Endothelial cell of hepatic sinusoid (primary cell): ENCODE measurements at regions not wholly inside any gene's neighbourhood (a gene's known extent, or its start where the extent isn't known, plus 50 kb on each side); places are given as distances from the start of the nearest gene placed in this dataset.

ENCODE experiments used
- in situ Hi-C: cut with HindIII; loops from 2 replicates; pipeline ENCODE4 v1.10.0; 2017; ENCODE audit warnings: low sequenced_read_pairs

GRCh38 chr13:37368501-37368900 lies 230.1 kb downstream of the POSTN start:
- in situ Hi-C loops = no loop called here

GRCh38 chr13:37366044-37366770 lies 232.4 kb downstream of the POSTN start:
- in situ Hi-C loops = no loop called here

DNA sequence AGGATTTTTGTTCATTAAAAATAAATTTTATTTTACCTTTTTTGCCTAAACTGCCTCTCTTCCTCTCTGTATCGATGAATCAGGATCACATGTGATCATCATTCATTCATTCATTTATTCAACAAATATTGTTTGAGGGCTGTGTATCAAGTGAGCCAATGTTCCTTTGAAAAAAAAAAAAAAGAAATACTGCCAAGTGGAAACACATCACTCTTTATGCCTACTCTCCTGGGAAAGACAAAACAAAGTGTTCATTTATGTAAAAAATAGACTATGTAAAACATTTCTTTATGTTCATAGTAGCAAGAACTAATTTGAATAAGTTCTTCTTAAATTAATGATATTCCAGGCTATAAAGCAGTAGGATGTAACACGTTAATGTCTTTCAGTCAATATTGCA lies 233.1 kb downstream of the POSTN start:
- in situ Hi-C loops = no loop called here

DNA sequence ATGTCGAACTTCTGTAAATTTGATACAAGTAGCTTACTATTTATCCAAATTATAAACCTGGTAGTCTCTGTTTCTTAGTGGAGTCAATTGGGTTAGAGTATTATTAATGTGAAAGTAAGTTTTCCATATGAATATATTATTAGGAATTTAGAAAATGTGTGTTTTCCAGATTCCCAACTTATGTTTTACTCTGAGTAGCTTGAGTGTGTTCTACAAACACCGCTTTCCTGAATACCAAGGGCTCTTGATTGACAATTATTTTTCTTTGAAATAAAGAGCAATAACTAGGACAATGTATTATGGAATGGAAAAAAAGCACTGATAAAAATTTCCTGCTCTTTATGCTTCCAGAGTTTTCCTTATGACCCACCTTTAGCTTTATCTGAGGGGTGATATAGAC lies 233.6 kb downstream of the POSTN start:
- in situ Hi-C loops = no loop called here

- in situ Hi-C loops = no loop called here
Measured at GRCh38 chr13:37364007-37364406, 234.6 kb downstream of the POSTN start.

- in situ Hi-C loops = no loop called here
Measured at GRCh38 chr13:37361608-37362007, 237.0 kb downstream of the POSTN start.

GRCh38 chr13:37360556-37360955 lies 238.0 kb downstream of the POSTN start:
- in situ Hi-C loops = no loop called here

DNA sequence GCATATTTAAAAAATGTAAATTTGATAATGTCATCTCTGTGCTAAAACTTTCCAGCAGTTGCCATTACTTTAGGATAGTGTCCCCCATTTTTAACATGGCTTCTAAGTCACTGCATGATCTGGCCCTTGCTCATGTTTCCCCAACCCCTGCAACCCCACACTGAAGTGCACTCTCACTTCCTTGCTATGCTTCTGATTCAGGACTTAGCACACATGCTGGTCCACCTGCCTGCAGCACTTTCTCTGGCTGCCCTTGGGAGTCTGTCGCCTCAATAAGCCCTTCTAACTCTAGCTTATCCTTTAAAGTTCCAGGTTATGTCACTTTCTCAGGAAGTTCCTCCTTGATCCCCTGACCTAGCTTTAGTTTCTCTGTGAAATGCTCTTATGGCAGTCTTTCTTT lies 241.0 kb downstream of the POSTN start:
- in situ Hi-C loops = no loop called here

DNA sequence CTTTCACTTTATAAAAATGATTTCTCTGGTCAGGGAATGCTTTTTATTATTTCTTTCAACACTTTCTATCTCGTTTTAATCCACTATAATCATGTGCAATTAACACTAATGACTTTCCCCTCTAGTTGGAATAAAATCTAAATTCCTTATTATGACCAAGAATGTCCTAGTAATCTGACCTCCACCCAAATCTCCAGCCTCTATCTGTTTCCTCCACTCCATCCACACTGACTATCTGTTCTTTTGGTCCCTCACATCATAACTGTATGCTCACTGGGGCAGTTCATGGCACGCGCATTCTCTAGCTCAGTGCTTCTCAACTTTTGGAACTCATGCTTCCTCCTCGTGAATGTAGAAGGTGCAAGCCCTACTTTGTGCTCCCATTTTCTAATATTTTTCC lies 244.7 kb downstream of the POSTN start:
- in situ Hi-C loops = no loop called here

GRCh38 chr13:37351211-37351610 lies 245.7 kb upstream of the CSNK1A1L start:
- in situ Hi-C loops = no loop called here

DNA sequence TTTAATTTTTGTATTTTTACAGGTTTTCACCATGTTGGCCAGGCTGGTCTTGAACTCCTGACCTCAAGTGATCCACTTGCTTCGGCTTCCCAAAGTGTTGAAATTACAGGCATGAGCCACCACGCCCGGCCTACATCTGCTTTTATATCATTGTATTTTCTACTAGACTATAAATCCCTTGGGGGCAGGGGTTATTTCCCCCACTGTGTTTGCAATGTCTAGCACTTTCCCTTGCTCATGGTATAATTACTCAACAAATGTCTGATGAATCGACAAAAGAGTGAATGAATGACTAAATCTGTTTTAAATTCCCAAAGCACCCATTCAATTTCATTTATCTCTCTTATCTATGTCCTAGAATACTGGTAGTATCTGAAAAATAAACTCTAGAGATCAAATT lies 244.5 kb upstream of the CSNK1A1L start:
- in situ Hi-C loops = no loop called here

GRCh38 chr13:37348916-37349643 lies 243.6 kb upstream of the CSNK1A1L start:
- in situ Hi-C loops = no loop called here

DNA sequence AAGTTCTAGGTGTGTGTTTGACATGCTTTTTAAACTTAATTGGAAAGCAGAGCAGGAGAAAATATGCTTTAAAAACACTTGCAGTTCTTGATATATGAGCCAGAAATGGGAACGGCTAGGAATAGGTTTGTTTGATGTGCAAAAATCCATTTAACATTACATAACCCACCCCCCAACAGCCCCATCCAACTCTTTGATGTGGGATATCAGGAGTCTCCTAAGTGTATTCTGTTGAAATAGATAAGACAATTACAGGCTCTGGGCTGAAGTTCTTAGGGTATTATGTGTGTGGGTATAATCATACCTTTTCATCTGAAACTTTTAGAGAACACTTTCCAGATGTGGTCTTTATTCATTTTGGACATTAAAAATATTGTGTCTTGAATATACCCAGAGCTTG lies 240.4 kb upstream of the CSNK1A1L start:
- in situ Hi-C loops = no loop called here

DNA sequence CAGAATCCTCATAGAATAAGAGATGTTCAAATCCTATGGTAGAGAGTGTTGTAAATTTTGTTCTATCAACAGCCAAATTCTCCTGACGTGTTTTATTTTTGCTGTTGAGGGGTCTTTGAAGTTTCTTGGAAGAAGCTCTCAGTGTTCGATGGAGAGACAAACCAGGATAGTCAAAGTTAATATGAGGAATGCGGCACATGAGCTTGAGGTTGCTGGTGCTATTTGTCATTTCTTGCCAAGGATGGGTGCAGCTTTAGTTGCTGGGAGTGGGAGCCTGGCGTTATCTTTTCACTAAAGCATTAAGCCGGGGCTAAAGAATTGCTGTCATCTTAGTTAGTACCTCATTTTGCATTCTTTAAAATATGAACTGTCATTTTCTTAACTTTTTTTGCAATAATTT lies 239.9 kb upstream of the CSNK1A1L start:
- in situ Hi-C loops = no loop called here

GRCh38 chr13:37344056-37344455 lies 238.6 kb upstream of the CSNK1A1L start:
- in situ Hi-C loops = no loop called here

GRCh38 chr13:37342205-37342604 lies 236.7 kb upstream of the CSNK1A1L start:
- in situ Hi-C loops = no loop called here

- in situ Hi-C loops = no loop called here
Measured at GRCh38 chr13:37340901-37341670, 235.6 kb upstream of the CSNK1A1L start.

- in situ Hi-C loops = no loop called here
Measured at GRCh38 chr13:37339386-37339735, 233.9 kb upstream of the CSNK1A1L start.

GRCh38 chr13:37338726-37339385 lies 233.4 kb upstream of the CSNK1A1L start:
- in situ Hi-C loops = no loop called here

DNA sequence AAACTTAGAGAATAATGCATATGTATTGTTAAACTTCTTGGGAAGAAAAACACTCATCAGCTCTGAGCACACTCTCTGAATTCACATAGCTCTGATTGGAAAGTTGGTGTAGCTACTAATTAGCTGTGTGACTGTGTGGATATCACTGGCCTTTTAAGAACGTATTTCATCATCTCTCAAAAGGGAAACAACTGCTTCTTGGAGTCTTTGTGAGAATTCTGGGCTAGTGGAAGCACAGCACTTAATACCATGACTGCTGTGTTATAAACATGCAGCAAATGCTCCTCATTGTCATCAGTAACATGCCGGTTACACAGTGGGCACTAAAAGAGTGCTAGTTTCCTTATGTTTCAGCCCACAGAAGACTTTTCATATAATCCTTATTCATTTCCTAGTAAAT lies 220.9 kb upstream of the CSNK1A1L start:
- in situ Hi-C loops = no loop called here

DNA sequence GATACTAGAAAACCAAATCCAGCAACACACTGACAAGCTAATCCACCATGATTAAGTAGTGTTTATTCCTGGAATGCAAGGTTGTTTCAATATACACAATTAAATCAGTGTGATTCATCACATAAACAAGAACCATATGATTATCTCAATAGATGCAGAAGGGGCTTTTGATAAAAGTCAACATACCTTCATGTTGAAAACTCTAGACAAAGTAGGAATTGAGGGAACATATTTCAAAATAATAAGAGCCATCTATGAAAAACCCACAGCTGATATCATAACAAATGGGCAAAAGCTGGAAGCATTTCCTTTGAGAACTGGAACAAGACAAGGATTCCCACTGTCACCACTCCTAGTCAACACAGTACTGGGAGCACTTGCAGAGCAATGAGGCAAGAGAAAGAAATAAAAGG lies 213.6 kb upstream of the CSNK1A1L start:
- in situ Hi-C loops = no loop called here
